ENCODE measurements at regions not wholly inside any gene's neighbourhood (a gene's known extent, or its start where the extent isn't known, plus 50 kb on each side); places are given as distances from the start of the nearest gene placed in this dataset.
"Not testable (repeated sequence)": the region's sequence is repeated elsewhere in the genome, so short reads cannot be mapped to it uniquely, and the experiment has no call there.

DNA sequence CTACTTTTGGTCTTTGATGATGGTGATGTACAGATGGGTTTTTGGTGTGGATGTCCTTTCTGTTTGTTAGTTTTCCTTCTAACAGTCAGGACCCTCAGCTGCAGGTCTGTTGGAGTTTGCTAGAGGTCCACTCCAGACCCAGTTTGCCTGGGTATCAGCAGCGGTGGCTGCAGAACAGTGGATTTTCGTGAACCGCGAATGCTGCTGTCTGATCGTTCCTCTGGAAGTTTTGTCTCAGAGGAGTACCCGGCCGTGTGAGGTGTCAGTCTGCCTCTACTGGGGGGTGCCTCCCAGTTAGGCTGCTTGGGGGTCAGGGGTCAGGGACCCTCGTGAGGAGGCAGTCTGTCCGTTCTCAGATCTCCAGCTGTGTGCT lies 56.6 kb upstream of the TNFAIP8 start:
- not testable (repeated sequence) for H3K23ac ChIP-seq (ENCODE audit: low read length); DNase-seq; H3K4me2 ChIP-seq (ENCODE audit: low read length); H3K27ac ChIP-seq (ENCODE audit: low read depth, low read length); H4K12ac ChIP-seq (ENCODE audit: low read depth, low read length); H3K9me3 ChIP-seq (ENCODE audit: insufficient read depth, low read depth, low read length); H3K4ac ChIP-seq (ENCODE audit: low read depth, low read length); H2BK5ac ChIP-seq (ENCODE audit: low read depth, low read length, poor library complexity); H2AK5ac ChIP-seq (ENCODE audit: low read length); H3K79me2 ChIP-seq (ENCODE audit: control insufficient read depth, insufficient read depth, low read length, poor library complexity); H2BK120ac ChIP-seq (ENCODE audit: insufficient read depth, low read length, poor library complexity); H3K14ac ChIP-seq (ENCODE audit: low read length); H3K4me1 ChIP-seq (ENCODE audit: control insufficient read depth in 1 of 2, insufficient read depth in 2 of 2, low read length in 2 of 2); H3K36me3 ChIP-seq (ENCODE audit: control insufficient read depth in 1 of 2, insufficient read depth in 2 of 2, low read length in 2 of 2); H2AFZ ChIP-seq (ENCODE audit: insufficient read depth, low read length, poor library complexity); H3K27me3 ChIP-seq (ENCODE audit: insufficient read depth, low read length); H3K4me3 ChIP-seq (ENCODE audit: low read depth, low read length); H3K18ac ChIP-seq (ENCODE audit: low read length); H3K79me1 ChIP-seq (ENCODE audit: low read length); H4K8ac ChIP-seq (ENCODE audit: low read depth, low read length); H2BK12ac ChIP-seq (ENCODE audit: low read length); H3K9ac ChIP-seq (ENCODE audit: low read length); H4K91ac ChIP-seq (ENCODE audit: low read depth, low read length)
- WGBS (ENCODE audit: extremely low coverage, insufficient coverage, insufficient read length) = no CpG with 5 or more reads among the region's 9 CpGs

DNA sequence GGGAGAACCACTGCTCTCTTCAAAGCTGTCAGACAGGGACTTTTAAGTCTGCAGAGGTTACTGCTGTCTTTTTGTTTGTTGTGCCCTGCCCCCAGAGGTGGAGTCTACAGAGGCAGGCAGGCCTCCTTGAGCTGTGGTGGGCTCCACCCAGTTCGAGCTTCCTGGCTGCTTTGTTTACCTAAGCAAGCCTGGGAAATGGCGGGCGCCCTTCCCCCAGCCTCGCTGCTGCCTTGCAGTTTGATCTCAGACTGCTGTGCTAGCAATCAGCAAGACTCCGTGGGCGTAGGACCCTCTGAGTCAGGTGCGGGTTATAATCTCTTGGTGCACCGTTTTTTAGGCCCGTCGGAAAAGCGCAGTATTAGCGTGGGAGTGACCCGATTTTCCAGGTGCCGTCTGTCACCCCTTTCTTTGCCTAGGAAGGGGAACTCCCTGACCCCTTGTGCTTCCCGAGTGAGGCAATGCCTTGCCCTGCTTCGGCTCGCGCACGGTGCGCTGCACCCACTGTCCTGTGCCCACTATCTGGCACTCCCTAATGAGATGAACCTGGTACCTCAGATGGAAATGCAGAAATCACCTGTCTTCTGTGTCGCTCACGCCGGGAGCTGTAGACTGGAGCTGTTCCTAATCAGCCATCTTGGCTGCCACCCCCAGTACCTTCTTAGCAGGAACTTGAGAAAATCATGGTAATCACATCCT lies 56.1 kb upstream of the TNFAIP8 start:
- not testable (repeated sequence) for H3K23ac ChIP-seq (ENCODE audit: low read length); H3K4me3 ChIP-seq (ENCODE audit: low read depth, low read length); H4K8ac ChIP-seq (ENCODE audit: low read depth, low read length); H3K36me3 ChIP-seq (ENCODE audit: control insufficient read depth in 1 of 2, insufficient read depth in 2 of 2, low read length in 2 of 2); H2BK5ac ChIP-seq (ENCODE audit: low read depth, low read length, poor library complexity); DNase-seq; H3K4me1 ChIP-seq (ENCODE audit: control insufficient read depth in 1 of 2, insufficient read depth in 2 of 2, low read length in 2 of 2); H2AFZ ChIP-seq (ENCODE audit: insufficient read depth, low read length, poor library complexity); H3K27ac ChIP-seq (ENCODE audit: low read depth, low read length); H2AK5ac ChIP-seq (ENCODE audit: low read length); H4K12ac ChIP-seq (ENCODE audit: low read depth, low read length); H3K14ac ChIP-seq (ENCODE audit: low read length); H3K4me2 ChIP-seq (ENCODE audit: low read length); H3K9me3 ChIP-seq (ENCODE audit: insufficient read depth, low read depth, low read length); H3K9ac ChIP-seq (ENCODE audit: low read length); H3K27me3 ChIP-seq (ENCODE audit: insufficient read depth, low read length); H4K91ac ChIP-seq (ENCODE audit: low read depth, low read length); H3K79me1 ChIP-seq (ENCODE audit: low read length); H3K18ac ChIP-seq (ENCODE audit: low read length); H2BK12ac ChIP-seq (ENCODE audit: low read length); H2BK120ac ChIP-seq (ENCODE audit: insufficient read depth, low read length, poor library complexity); H3K79me2 ChIP-seq (ENCODE audit: control insufficient read depth, insufficient read depth, low read length, poor library complexity); H3K4ac ChIP-seq (ENCODE audit: low read depth, low read length)
- WGBS (ENCODE audit: extremely low coverage, insufficient coverage, insufficient read length) = no CpG with 5 or more reads among the region's 23 CpGs

DNA sequence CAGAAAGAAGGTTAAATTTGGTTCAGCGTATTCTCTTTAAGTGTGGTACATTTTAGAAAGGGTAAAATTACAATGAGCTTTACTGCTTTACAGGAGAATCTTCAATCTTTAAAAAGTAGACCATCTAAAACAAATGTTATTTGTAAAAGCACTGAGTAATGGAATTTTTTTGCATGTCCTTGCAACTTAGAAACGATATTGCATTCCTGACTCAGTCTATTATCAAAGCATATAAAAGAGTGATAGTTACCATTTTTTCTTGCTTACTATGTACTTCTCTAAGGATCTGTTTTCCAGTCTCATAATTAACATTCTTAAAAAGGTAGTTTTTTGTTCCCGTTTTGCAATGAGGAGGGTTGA lies 55.5 kb upstream of the TNFAIP8 start:
- H3K4me2 ChIP-seq (ENCODE audit: low read length) = no peak overlapping the region
- no peak overlapping the region for H3K14ac ChIP-seq (ENCODE audit: low read length)
- H2AFZ ChIP-seq (ENCODE audit: insufficient read depth, low read length, poor library complexity) = no peak overlapping the region
- H3K4ac ChIP-seq (ENCODE audit: low read depth, low read length) = no peak overlapping the region
- no peak overlapping the region for H2AK5ac ChIP-seq (ENCODE audit: low read length)
- no peak overlapping the region for H3K18ac ChIP-seq (ENCODE audit: low read length)
- H3K27me3 ChIP-seq (ENCODE audit: insufficient read depth, low read length) = no peaks in the 10 kb centered on the region
- no peaks in the 10 kb centered on the region for H3K36me3 ChIP-seq (ENCODE audit: control insufficient read depth in 1 of 2, insufficient read depth in 2 of 2, low read length in 2 of 2)
- H3K9me3 ChIP-seq (ENCODE audit: insufficient read depth, low read depth, low read length) = no peaks in the 10 kb centered on the region
- no peaks in the 10 kb centered on the region for H3K79me1 ChIP-seq (ENCODE audit: low read length)
- peaks cover 2 to 7% of the 10 kb centered on the region in 2 experiments for H3K4me1 ChIP-seq (ENCODE audit: control insufficient read depth in 1 of 2, insufficient read depth in 2 of 2, low read length in 2 of 2)
- no peaks in the 10 kb centered on the region for H3K79me2 ChIP-seq (ENCODE audit: control insufficient read depth, insufficient read depth, low read length, poor library complexity)
- no peak overlapping the region for H3K27ac ChIP-seq (ENCODE audit: low read depth, low read length)
- H2BK12ac ChIP-seq (ENCODE audit: low read length) = no peak overlapping the region
- WGBS (ENCODE audit: extremely low coverage, insufficient coverage, insufficient read length) = no CpG with 5 or more reads among the region's 3 CpGs
- H4K8ac ChIP-seq (ENCODE audit: low read depth, low read length) = no peak overlapping the region
- H4K12ac ChIP-seq (ENCODE audit: low read depth, low read length) = no peak overlapping the region
- no peak overlapping the region for H2BK120ac ChIP-seq (ENCODE audit: insufficient read depth, low read length, poor library complexity)
- H2BK5ac ChIP-seq (ENCODE audit: low read depth, low read length, poor library complexity) = no peak overlapping the region
- no peak overlapping the region for H3K4me3 ChIP-seq (ENCODE audit: low read depth, low read length)
- no peak for DNase-seq
- no peak overlapping the region for H3K9ac ChIP-seq (ENCODE audit: low read length)
- no peak overlapping the region for H4K91ac ChIP-seq (ENCODE audit: low read depth, low read length)
- no peak overlapping the region for H3K23ac ChIP-seq (ENCODE audit: low read length)

DNA sequence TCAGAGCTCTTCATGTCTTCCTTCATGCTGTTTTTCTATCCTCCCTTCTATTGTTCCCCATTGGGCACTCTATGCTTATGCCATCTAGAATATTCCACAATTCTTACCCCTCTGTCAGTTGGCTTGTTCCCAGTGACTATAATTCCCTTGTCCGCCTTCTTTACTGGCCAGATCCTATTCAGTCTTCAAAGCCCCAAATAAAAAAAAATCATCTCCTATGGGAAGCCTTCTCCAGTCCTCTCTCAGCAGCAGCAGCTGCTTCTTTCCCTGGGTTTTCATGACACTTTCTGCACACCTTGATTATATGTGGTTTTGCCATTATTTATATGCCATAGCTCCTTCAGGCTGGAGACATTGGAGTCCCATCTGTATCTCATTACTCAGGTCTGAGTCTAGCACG lies 54.6 kb upstream of the TNFAIP8 start:
- H3K4me1 ChIP-seq (ENCODE audit: control insufficient read depth in 1 of 2, insufficient read depth in 2 of 2, low read length in 2 of 2) = peaks cover 2 to 7% of the 10 kb centered on the region in 2 experiments
- H3K79me2 ChIP-seq (ENCODE audit: control insufficient read depth, insufficient read depth, low read length, poor library complexity) = peaks cover under 1% of the 10 kb centered on the region
- no peaks in the 10 kb centered on the region for H3K27me3 ChIP-seq (ENCODE audit: insufficient read depth, low read length)
- H2BK12ac ChIP-seq (ENCODE audit: low read length) = no peak overlapping the region
- H3K4me3 ChIP-seq (ENCODE audit: low read depth, low read length) = no peak overlapping the region
- no CpG with 5 or more reads among the region's 2 CpGs for WGBS (ENCODE audit: extremely low coverage, insufficient coverage, insufficient read length)
- H2AFZ ChIP-seq (ENCODE audit: insufficient read depth, low read length, poor library complexity) = no peak overlapping the region
- DNase-seq = no peak
- H3K14ac ChIP-seq (ENCODE audit: low read length) = no peak overlapping the region
- no peak overlapping the region for H2AK5ac ChIP-seq (ENCODE audit: low read length)
- H3K9ac ChIP-seq (ENCODE audit: low read length) = no peak overlapping the region
- H4K12ac ChIP-seq (ENCODE audit: low read depth, low read length) = no peak overlapping the region
- peaks cover 0 to 2% of the 10 kb centered on the region in 2 experiments for H3K36me3 ChIP-seq (ENCODE audit: control insufficient read depth in 1 of 2, insufficient read depth in 2 of 2, low read length in 2 of 2)
- H3K4ac ChIP-seq (ENCODE audit: low read depth, low read length) = no peak overlapping the region
- H3K23ac ChIP-seq (ENCODE audit: low read length) = no peak overlapping the region
- H3K4me2 ChIP-seq (ENCODE audit: low read length) = no peak overlapping the region
- H2BK120ac ChIP-seq (ENCODE audit: insufficient read depth, low read length, poor library complexity) = no peak overlapping the region
- no peaks in the 10 kb centered on the region for H3K9me3 ChIP-seq (ENCODE audit: insufficient read depth, low read depth, low read length)
- H2BK5ac ChIP-seq (ENCODE audit: low read depth, low read length, poor library complexity) = no peak overlapping the region
- H4K8ac ChIP-seq (ENCODE audit: low read depth, low read length) = no peak overlapping the region
- no peak overlapping the region for H3K27ac ChIP-seq (ENCODE audit: low read depth, low read length)
- no peak overlapping the region for H4K91ac ChIP-seq (ENCODE audit: low read depth, low read length)
- no peaks in the 10 kb centered on the region for H3K79me1 ChIP-seq (ENCODE audit: low read length)
- no peak overlapping the region for H3K18ac ChIP-seq (ENCODE audit: low read length)
